Renal pelvis (tissue), 1 donor: ENCODE measurements at regions not wholly inside any gene's neighbourhood (a gene's known extent, or its start where the extent isn't known, plus 50 kb on each side); places are given as distances from the start of the nearest gene placed in this dataset.
"Not testable (repeated sequence)": the region's sequence is repeated elsewhere in the genome, so short reads cannot be mapped to it uniquely, and the experiment has no call there.

ENCODE experiments used
- DNase-seq: peaks from one replicate; pipeline ENCODE4 v3.0.0-alpha.2; 2013

- DNase-seq, result no peak
Observed at GRCh38 chr1:187716160-187716559, 887.4 kb downstream of the PLA2G4A start.

GRCh38 chr1:187718527-187718926 lies 889.8 kb downstream of the PLA2G4A start:
- no peak for DNase-seq

- no peak for DNase-seq
Observed at GRCh38 chr1:187721216-187721615, 892.5 kb downstream of the PLA2G4A start.

- no peak for DNase-seq
Observed at GRCh38 chr1:187725216-187725615, 896.5 kb downstream of the PLA2G4A start.

- DNase-seq, result no peak
Observed at GRCh38 chr1:187733232-187733631, 904.5 kb downstream of the PLA2G4A start.

GRCh38 chr1:187734427-187734826 lies 905.7 kb downstream of the PLA2G4A start:
- DNase-seq, result no peak

- DNase-seq, result no peak
Observed at GRCh38 chr1:187744665-187745064, 915.9 kb downstream of the PLA2G4A start.

- DNase-seq, result no peak
Observed at GRCh38 chr1:187755536-187755935, 926.8 kb downstream of the PLA2G4A start.

GRCh38 chr1:187756684-187757083 lies 927.9 kb downstream of the PLA2G4A start:
- not testable (repeated sequence) for DNase-seq

- no peak for DNase-seq
Observed at GRCh38 chr1:187759825-187760333, 931.1 kb downstream of the PLA2G4A start.

GRCh38 chr1:187762118-187762517 lies 933.4 kb downstream of the PLA2G4A start:
- peak; percentile 16 for DNase-seq

GRCh38 chr1:187763465-187763864 lies 934.7 kb downstream of the PLA2G4A start:
- no peak for DNase-seq

- DNase-seq, result no peak
Observed at GRCh38 chr1:187763976-187764375, 935.2 kb downstream of the PLA2G4A start.

GRCh38 chr1:187771396-187771795 lies 942.6 kb downstream of the PLA2G4A start:
- DNase-seq, result no peak

- DNase-seq, result no peak
Observed at GRCh38 chr1:187773168-187773567, 944.4 kb downstream of the PLA2G4A start.

- peak; percentile 11 for DNase-seq
Observed at GRCh38 chr1:187787736-187788135, 959.0 kb downstream of the PLA2G4A start.

GRCh38 chr1:187788718-187789117 lies 960.0 kb downstream of the PLA2G4A start:
- no peak for DNase-seq

- DNase-seq, result no peak
Observed at GRCh38 chr1:187790724-187791123, 962.0 kb downstream of the PLA2G4A start.

GRCh38 chr1:187794561-187794960 lies 965.8 kb downstream of the PLA2G4A start:
- DNase-seq, result no peak

- no peak for DNase-seq
Observed at GRCh38 chr1:187809549-187809948, 980.8 kb downstream of the PLA2G4A start.

GRCh38 chr1:187816646-187817045 lies 987.9 kb downstream of the PLA2G4A start:
- no peak for DNase-seq

- no peak for DNase-seq
Observed at GRCh38 chr1:187817782-187818181, 989.0 kb downstream of the PLA2G4A start.

GRCh38 chr1:187819086-187819485 lies 990.3 kb downstream of the PLA2G4A start:
- no peak for DNase-seq

GRCh38 chr1:187836557-187836956 lies 1007.8 kb downstream of the PLA2G4A start:
- DNase-seq, result no peak

GRCh38 chr1:187837787-187838186 lies 1009.0 kb downstream of the PLA2G4A start:
- DNase-seq, result no peak
